ENCODE measurements at regions not wholly inside any gene's neighbourhood (a gene's known extent, or its start where the extent isn't known, plus 50 kb on each side); places are given as distances from the start of the nearest gene placed in this dataset.

DNA sequence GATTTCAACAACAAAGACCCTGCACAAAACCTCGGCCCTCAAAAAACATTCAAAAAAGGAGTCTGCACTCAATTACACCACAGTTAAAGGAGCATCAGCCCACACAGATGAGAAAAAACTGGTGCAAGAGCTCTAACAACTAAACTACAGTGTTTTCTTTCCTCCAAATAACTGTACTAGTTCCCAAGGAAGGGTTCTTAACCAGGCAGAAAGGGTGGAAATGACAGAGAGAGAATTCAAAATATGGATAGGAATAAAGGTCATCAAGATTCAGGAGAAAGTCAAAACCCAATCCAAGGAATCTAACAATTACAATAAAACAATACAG, 176.4 kb upstream of the TRPC4 start:
- TF ChIP-seq, protein P1, sequence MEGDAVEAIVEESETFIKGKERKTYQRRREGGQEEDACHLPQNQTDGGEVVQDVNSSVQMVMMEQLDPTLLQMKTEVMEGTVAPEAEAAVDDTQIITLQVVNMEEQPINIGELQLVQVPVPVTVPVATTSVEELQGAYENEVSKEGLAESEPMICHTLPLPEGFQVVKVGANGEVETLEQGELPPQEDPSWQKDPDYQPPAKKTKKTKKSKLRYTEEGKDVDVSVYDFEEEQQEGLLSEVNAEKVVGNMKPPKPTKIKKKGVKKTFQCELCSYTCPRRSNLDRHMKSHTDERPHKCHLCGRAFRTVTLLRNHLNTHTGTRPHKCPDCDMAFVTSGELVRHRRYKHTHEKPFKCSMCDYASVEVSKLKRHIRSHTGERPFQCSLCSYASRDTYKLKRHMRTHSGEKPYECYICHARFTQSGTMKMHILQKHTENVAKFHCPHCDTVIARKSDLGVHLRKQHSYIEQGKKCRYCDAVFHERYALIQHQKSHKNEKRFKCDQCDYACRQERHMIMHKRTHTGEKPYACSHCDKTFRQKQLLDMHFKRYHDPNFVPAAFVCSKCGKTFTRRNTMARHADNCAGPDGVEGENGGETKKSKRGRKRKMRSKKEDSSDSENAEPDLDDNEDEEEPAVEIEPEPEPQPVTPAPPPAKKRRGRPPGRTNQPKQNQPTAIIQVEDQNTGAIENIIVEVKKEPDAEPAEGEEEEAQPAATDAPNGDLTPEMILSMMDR (IDR thresholded peaks at IDR 0.05; ENCODE audit: borderline replicate concordance, extremely low read depth, low read length, poor library complexity, severe bottlenecking): no peak
- TF ChIP-seq EZH2 (IDR thresholded peaks at IDR 0.05; ENCODE audit: borderline replicate concordance, low read depth, low read length, severe bottlenecking): no peak

Measured in DND-41 (cell line).